Keratinocyte (primary cell): ENCODE measurements at regions not wholly inside any gene's neighbourhood (a gene's known extent, or its start where the extent isn't known, plus 50 kb on each side); places are given as distances from the start of the nearest gene placed in this dataset.

ENCODE experiments used
- CTCF ChIP-seq, 3 experiments: IDR thresholded peaks in 1 of 3; conservative IDR thresholded peaks in 1 of 3; optimal IDR thresholded peaks in 1 of 3; 2 replicates in 2 of 3; 3 replicates in 1 of 3; pipeline versions ENCODE3 to v1.5.1; 2011; ENCODE audit warnings: low read length in 3 of 3, mild to moderate bottlenecking in 3 of 3, moderate library complexity in 2 of 3, control low read depth in 1 of 3, inconsistent platforms in 1 of 3; ENCODE audit not compliant: insufficient read depth in 2 of 3; ENCODE audit errors: extremely low read depth in 1 of 3
- EZH2 ChIP-seq: IDR thresholded peaks from one replicate; pipeline ENCODE4 v1.6.1; 2012; ENCODE audit warnings: inconsistent platforms, mild to moderate bottlenecking, low read length, moderate library complexity

GRCh38 chr2:144332356-144333142 lies 187.4 kb downstream of the ZEB2 start:
- TF ChIP-seq CTCF (optimal IDR thresholded peaks at IDR 0.05 in 1 of 3, IDR thresholded peaks at IDR 0.05 in 1 of 3, conservative IDR thresholded peaks at IDR 0.05 in 1 of 3; ENCODE audit: extremely low read depth in 1 of 3, insufficient read depth in 2 of 3, low read length in 3 of 3) (no peak), EZH2 (no peak)
